ENCODE measurements at regions not wholly inside any gene's neighbourhood (a gene's known extent, or its start where the extent isn't known, plus 50 kb on each side); places are given as distances from the start of the nearest gene placed in this dataset.

- no peak for TF ChIP-seq TCF12 (IDR thresholded peaks at IDR 0.05; ENCODE audit: low read depth, low read length)
- no peak for TF ChIP-seq PAX8 (IDR thresholded peaks at IDR 0.05)
- no peak for TF ChIP-seq ZNF274 (IDR thresholded peaks at IDR 0.05; ENCODE audit: insufficient read depth, insufficient read length)
- TF ChIP-seq SMARCA5 (IDR thresholded peaks at IDR 0.05): no peak
These were observed 299.3 kb upstream of the PDZRN3 start (continued) for GRCh38 chr3:73924048-73924447.

GRCh38 chr3:73917643-73918042 lies 292.9 kb upstream of the PDZRN3 start:
- in situ Hi-C loops (cut with MboI) (no loop called here), intact Hi-C loops (cut with micrococcal nuclease; ENCODE audit: unreplicated experiment) (no loop called here)
- H3K27me3 ChIP-seq (replicated peaks in 1 of 2; ENCODE audit: control insufficient read depth in 2 of 2, insufficient read depth in 2 of 2, low read length in 1 of 2): no peaks in the 10 kb centered on the region
- BruUV-seq (replicated peaks): no TSS peak
- no peaks in the 10 kb centered on the region for H3K9me3 ChIP-seq (replicated peaks; ENCODE audit: control insufficient read depth, insufficient read depth, low read length)
- no peaks in the 10 kb centered on the region for H3K79me2 ChIP-seq (ENCODE audit: control insufficient read depth, insufficient read depth, low read length)
- DNase-seq (ENCODE audit: low read depth, low spot score): no peak
- FAIRE-seq: no peak
- CTCF ChIA-PET: no interaction called here
- SMC1A ChIA-PET (ENCODE audit: uncharacterized antibody, unreplicated experiment): no interaction called here
- H3K36me3 ChIP-seq (ENCODE audit: control insufficient read depth in 2 of 2, insufficient read depth in 2 of 2, low read length in 1 of 2): no peaks in the 10 kb centered on the region
- H3K27ac ChIP-seq (ENCODE audit: control insufficient read depth, insufficient read depth): no peak overlapping the region
- no peak for ATAC-seq
- H3K4me3 ChIP-seq: no peak overlapping the region
- no peak for TF ChIP-seq MTA2 (IDR thresholded peaks at IDR 0.05; ENCODE audit: low read depth)
- TF ChIP-seq CHD4 (IDR thresholded peaks at IDR 0.05): no peak
- no peak for TF ChIP-seq JUNB (IDR thresholded peaks at IDR 0.05)
- no peak for TF ChIP-seq MLLT1 (IDR thresholded peaks at IDR 0.05)
- TF ChIP-seq EP300 (IDR thresholded peaks at IDR 0.05; ENCODE audit: borderline replicate concordance in 1 of 2, control insufficient read depth in 1 of 2, low read depth in 2 of 2, low read length in 2 of 2): no peak
- TF ChIP-seq CEBPB (IDR thresholded peaks at IDR 0.05; ENCODE audit: borderline replicate concordance in 1 of 2, low read depth in 2 of 2, low read length in 2 of 2): no peak
- no peak for TF ChIP-seq SUZ12 (IDR thresholded peaks at IDR 0.05; ENCODE audit: unreplicated experiment)
- TF ChIP-seq BHLHE40 (IDR thresholded peaks at IDR 0.05; ENCODE audit: borderline replicate concordance in 1 of 2, low read depth in 2 of 2, low read length in 1 of 2): no peak
- TF ChIP-seq MAX (IDR thresholded peaks at IDR 0.05; ENCODE audit: low read depth, low read length): no peak
- POLR2A ChIA-PET: no interaction called here
- H4K20me1 ChIP-seq (ENCODE audit: control insufficient read depth, insufficient read depth): no peaks in the 10 kb centered on the region
- no peak overlapping the region for H2AFZ ChIP-seq (ENCODE audit: control insufficient read depth, low read depth, low read length)
- H3K4me2 ChIP-seq (ENCODE audit: control insufficient read depth, insufficient read depth): no peak overlapping the region
- RAD21 ChIA-PET (ENCODE audit: unreplicated experiment): no interaction called here
- 23% methylated on average over 2 of the region's 2 CpGs for WGBS (ENCODE audit: insufficient coverage, insufficient replicate concordance, low lambda C conversion rate, missing lambda C conversion rate)
- H3K9ac ChIP-seq (ENCODE audit: control insufficient read depth, insufficient read depth, low read length): no peak overlapping the region
- no peaks in the 10 kb centered on the region for H3K4me1 ChIP-seq (ENCODE audit: control insufficient read depth, insufficient read depth, low read length)

Measured in GM12878 (cell line).